Astrocyte of the spinal cord (primary cell): ENCODE measurements at regions not wholly inside any gene's neighbourhood (a gene's known extent, or its start where the extent isn't known, plus 50 kb on each side); places are given as distances from the start of the nearest gene placed in this dataset.

ENCODE experiments used
- DNase-seq: peaks from one replicate; pipeline ENCODE4 v3.0.0; 2011; ENCODE audit warnings: low read depth, low spot score
- H3K4me3 ChIP-seq: 2 replicates; pipeline ENCODE4 v1.5.1; 2011; ENCODE audit warnings: low read depth, mild to moderate bottlenecking, low read length, moderate library complexity
- CTCF ChIP-seq: IDR thresholded peaks from 2 replicates; pipeline ENCODE4 v1.5.1; 2012; ENCODE audit warnings: low read depth, mild to moderate bottlenecking, low read length, inconsistent platforms
- in situ Hi-C: cut with HindIII; loops from 2 replicates; pipeline ENCODE4 v1.10.0; 2017; ENCODE audit warnings: low sequenced_read_pairs

- TF ChIP-seq CTCF = no peak
- in situ Hi-C loops = no loop called here
These were observed 237.0 kb downstream of the TBX15 start for GRCh38 chr1:118751166-118751565.

GRCh38 chr1:118744420-118744819, 243.7 kb downstream of the TBX15 start:
- H3K4me3 ChIP-seq = no peak overlapping the region
- in situ Hi-C loops = no loop called here
- TF ChIP-seq CTCF = no peak
- DNase-seq = no peak

More at GRCh38 chr1:118751166-118751565, 237.0 kb downstream of the TBX15 start:
- DNase-seq = no peak
- H3K4me3 ChIP-seq = no peak overlapping the region

GRCh38 chr1:118739501-118739900, 248.6 kb downstream of the TBX15 start:
- in situ Hi-C loops = no loop called here
- no peak for DNase-seq

GRCh38 chr1:118736322-118736721, 251.8 kb downstream of the TBX15 start:
- no peak for DNase-seq
- TF ChIP-seq CTCF = no peak
- in situ Hi-C loops = no loop called here
- H3K4me3 ChIP-seq = no peak overlapping the region

More at GRCh38 chr1:118739501-118739900, 248.6 kb downstream of the TBX15 start:
- H3K4me3 ChIP-seq = no peak overlapping the region
- no peak for TF ChIP-seq CTCF

GRCh38 chr1:118717893-118718292, 270.2 kb downstream of the TBX15 start:
- in situ Hi-C loops = no loop called here
- no peak for DNase-seq

GRCh38 chr1:118716775-118717174, 271.4 kb downstream of the TBX15 start:
- in situ Hi-C loops = no loop called here
- no peak for TF ChIP-seq CTCF
- no peak overlapping the region for H3K4me3 ChIP-seq
- no peak for DNase-seq

More at GRCh38 chr1:118717893-118718292, 270.2 kb downstream of the TBX15 start:
- no peak overlapping the region for H3K4me3 ChIP-seq
- no peak for TF ChIP-seq CTCF

- TF ChIP-seq CTCF = no peak
- in situ Hi-C loops = no loop called here
- H3K4me3 ChIP-seq = no peak overlapping the region
- DNase-seq = no peak
These were observed 276.8 kb downstream of the TBX15 start for GRCh38 chr1:118711356-118711755.
